Tibial nerve (tissue), 4 donors: ENCODE measurements at regions not wholly inside any gene's neighbourhood (a gene's known extent, or its start where the extent isn't known, plus 50 kb on each side); places are given as distances from the start of the nearest gene placed in this dataset.

Source experiments
- DNase-seq, 2 donors: peaks; one replicate each; pipeline ENCODE4 v3.0.0-alpha.2; 2019; ENCODE audit warnings: low spot score in 2 of 2
- H3K27ac ChIP-seq, 4 donors: fragments of 200-600 bp; sonication (generic) in 3 of 4; one replicate each; pipeline ENCODE4 v1.5.1; 2017 to 2019; ENCODE audit warnings: mild to moderate bottlenecking in 1 of 4
- H3K27me3 ChIP-seq, 2 donors: fragments of 200-600 bp; sonication (generic) in 1 of 2; one replicate each; pipeline versions ENCODE4 v1.5.1 to v1.6.0; 2017 to 2019
- H3K36me3 ChIP-seq, 3 donors: fragments of 200-600 bp; sonication (generic); one replicate each; pipeline ENCODE4 v1.5.1; 2018 to 2019
- H3K4me1 ChIP-seq, 4 donors: fragments of 200-600 bp; sonication (generic) in 3 of 4; one replicate each; pipeline ENCODE4 v1.5.1; 2017 to 2019
- H3K4me3 ChIP-seq, 4 donors: fragments of 200-600 bp; sonication (generic) in 3 of 4; one replicate each; pipeline ENCODE4 v1.5.1; 2017 to 2019; ENCODE audit warnings: mild to moderate bottlenecking in 1 of 4, moderate library complexity in 1 of 4
- H3K9me3 ChIP-seq, 4 donors: fragments of 200-600 bp; sonication (generic) in 3 of 4; one replicate each; pipeline ENCODE4 v1.5.1; 2017 to 2019
- CTCF ChIP-seq, 5 experiments: fragments of 200-600 bp in 3 of 5; fragments of 450-650 bp in 2 of 5; sonication (generic) in 3 of 5; IDR thresholded peaks; one replicate each; pipeline ENCODE4 v1.5.1; 2016 to 2019; ENCODE audit warnings: antibody characterized with exemption in 5 of 5, mild to moderate bottlenecking in 3 of 5, moderate library complexity in 2 of 5
- EP300 ChIP-seq, 2 donors: sonication (generic); formaldehyde crosslinking; IDR thresholded peaks; one replicate each; pipeline ENCODE4 v1.6.1; 2017; ENCODE audit warnings: antibody characterized with exemption in 2 of 2, mild to moderate bottlenecking in 1 of 2
- POLR2A ChIP-seq, 2 donors: fragments of 450-650 bp; IDR thresholded peaks; one replicate each; pipeline ENCODE4 v1.6.1; 2017; ENCODE audit warnings: antibody characterized with exemption in 2 of 2, mild to moderate bottlenecking in 2 of 2, moderate library complexity in 2 of 2
- WGBS, 2 donors: methylation state at CpG; one replicate each; pipeline ENCODE4 v1.1.5; 2018; 5-methylcytosine and 5-hydroxymethylcytosine counted together

GRCh38 chr2:11073776-11074175 is 81.5 kb upstream of the SLC66A3 start:
- Histone ChIP-seq H3K9me3 (no peaks in the 10 kb centered on the region), H3K4me1 (no peaks in the 10 kb centered on the region), H3K27me3 (peaks cover 0 to 9% of the 10 kb centered on the region in 2 donors), H3K36me3 (no peaks in the 10 kb centered on the region), H3K4me3 (no peak overlapping the region), H3K27ac (no peak overlapping the region)
- DNase-seq, result no peak
- WGBS, 2 donors, result 45 to 53% methylated on average over 7 of the region's 7 CpGs
- no peak for TF ChIP-seq CTCF (IDR thresholded peaks at IDR 0.05)

- Histone ChIP-seq H3K27ac (no peak overlapping the region), H3K9me3 (no peaks in the 10 kb centered on the region), H3K4me1 (no peaks in the 10 kb centered on the region), H3K36me3 (no peaks in the 10 kb centered on the region), H3K27me3 (peaks cover 0 to 9% of the 10 kb centered on the region in 2 donors), H3K4me3 (no peak overlapping the region)
- no peak for DNase-seq
- WGBS, 2 donors, result 79 to 81% methylated on average over 13 of the region's 13 CpGs
- TF ChIP-seq POLR2A (IDR thresholded peaks at IDR 0.05), result no peak
- TF ChIP-seq EP300 (IDR thresholded peaks at IDR 0.05), result no peak
- no peak for TF ChIP-seq CTCF (IDR thresholded peaks at IDR 0.05)
Measured at GRCh38 chr2:11074246-11074820, 80.9 kb upstream of the SLC66A3 start.

GRCh38 chr2:11075221-11075620 is 80.0 kb upstream of the SLC66A3 start:
- no peak for DNase-seq
- 91 to 100% methylated on average over 5 of the region's 5 CpGs for WGBS, 2 donors
- H3K27ac ChIP-seq, result no peak overlapping the region
- H3K9me3 ChIP-seq, result no peaks in the 10 kb centered on the region
- TF ChIP-seq POLR2A (IDR thresholded peaks at IDR 0.05) (no peak), CTCF (IDR thresholded peaks at IDR 0.05) (no peak), EP300 (IDR thresholded peaks at IDR 0.05) (no peak)
- H3K4me1 ChIP-seq, result no peaks in the 10 kb centered on the region
- peaks cover 0 to 9% of the 10 kb centered on the region in 2 donors for H3K27me3 ChIP-seq
- H3K36me3 ChIP-seq, result no peaks in the 10 kb centered on the region
- H3K4me3 ChIP-seq, result no peak overlapping the region

- H3K4me1 ChIP-seq, result no peaks in the 10 kb centered on the region
- no peak overlapping the region for H3K4me3 ChIP-seq
- no peaks in the 10 kb centered on the region for H3K9me3 ChIP-seq
- DNase-seq, result no peak
- no peaks in the 10 kb centered on the region for H3K36me3 ChIP-seq
- 61 to 75% methylated on average over 3 of the region's 3 CpGs for WGBS, 2 donors
- H3K27me3 ChIP-seq, result peaks cover 0 to 6% of the 10 kb centered on the region in 2 donors
- H3K27ac ChIP-seq, result no peak overlapping the region
- TF ChIP-seq CTCF (IDR thresholded peaks at IDR 0.05) (no peak), POLR2A (IDR thresholded peaks at IDR 0.05) (no peak), EP300 (IDR thresholded peaks at IDR 0.05) (no peak)
Measured at GRCh38 chr2:11077411-11077810, 77.9 kb upstream of the SLC66A3 start.

- Histone ChIP-seq H3K9me3 (no peaks in the 10 kb centered on the region), H3K4me3 (no peak overlapping the region), H3K4me1 (no peaks in the 10 kb centered on the region), H3K27ac (no peak overlapping the region), H3K36me3 (no peaks in the 10 kb centered on the region), H3K27me3 (peaks cover 0 to 9% of the 10 kb centered on the region in 2 donors)
- TF ChIP-seq CTCF (IDR thresholded peaks at IDR 0.05), result no peak
- TF ChIP-seq POLR2A (IDR thresholded peaks at IDR 0.05), result no peak
- 51 to 57% methylated on average over 7 to 8 of the region's 8 CpGs for WGBS, 2 donors
- DNase-seq, result no peak
Measured at GRCh38 chr2:11079136-11079824, 76.0 kb upstream of the SLC66A3 start.
